ENCODE measurements at regions not wholly inside any gene's neighbourhood (a gene's known extent, or its start where the extent isn't known, plus 50 kb on each side); places are given as distances from the start of the nearest gene placed in this dataset.

GRCh38 chr7:45240273-45240771 lies 82.7 kb downstream of the RAMP3 start:
- TF ChIP-seq CTCF (IDR thresholded peaks at IDR 0.05) (no peak), EP300 (IDR thresholded peaks at IDR 0.05) (no peak), POLR2A (IDR thresholded peaks at IDR 0.05) (no peak)
